Cardiac fibroblast (primary cell): ENCODE measurements at regions not wholly inside any gene's neighbourhood (a gene's known extent, or its start where the extent isn't known, plus 50 kb on each side); places are given as distances from the start of the nearest gene placed in this dataset.

Experiments used
- DNase-seq, 2 donors: peaks; one replicate each; pipeline versions ENCODE4 v3.0.0 to v3.0.0-alpha.2; 2010; ENCODE audit warnings: low read depth in 2 of 2
- H3K4me3 ChIP-seq, 2 donors: replicated peaks in 1 of 2; 1 replicate in 1 of 2; 2 replicates in 1 of 2; pipeline ENCODE4 v1.5.1; 2011; ENCODE audit warnings: low read depth in 2 of 2, low read length in 2 of 2, mild to moderate bottlenecking in 2 of 2, moderate library complexity in 1 of 2
- CTCF ChIP-seq: IDR thresholded peaks from one replicate; pipeline ENCODE4 v1.5.1; 2011; ENCODE audit warnings: low read depth, mild to moderate bottlenecking, low read length, inconsistent platforms

GRCh38 chr6:120534954-120535353, 799.3 kb downstream of the TBC1D32 start:
- no peak for TF ChIP-seq CTCF
- no peak overlapping the region for H3K4me3 ChIP-seq
- DNase-seq, result no peak

- no peak for TF ChIP-seq CTCF
- no peak for DNase-seq
- H3K4me3 ChIP-seq, result no peak overlapping the region
Measured at GRCh38 chr6:120526576-120526975, 807.7 kb downstream of the TBC1D32 start.

- no peak for TF ChIP-seq CTCF
- no peak for DNase-seq
- H3K4me3 ChIP-seq, result no peak overlapping the region
Measured at GRCh38 chr6:120514544-120514943, 819.7 kb downstream of the TBC1D32 start.

- no peak for TF ChIP-seq CTCF
- no peak overlapping the region for H3K4me3 ChIP-seq
- no peak for DNase-seq
Measured at GRCh38 chr6:120511712-120512111, 822.6 kb downstream of the TBC1D32 start.

GRCh38 chr6:120498711-120499110, 835.6 kb downstream of the TBC1D32 start:
- no peak for DNase-seq
- no peak for TF ChIP-seq CTCF
- H3K4me3 ChIP-seq, result no peak overlapping the region

GRCh38 chr6:120496661-120497060, 837.6 kb downstream of the TBC1D32 start:
- TF ChIP-seq CTCF, result no peak
- no peak overlapping the region for H3K4me3 ChIP-seq
- DNase-seq, result no peak

GRCh38 chr6:120493505-120493904, 840.8 kb downstream of the TBC1D32 start:
- DNase-seq, result no peak
- no peak overlapping the region for H3K4me3 ChIP-seq
- no peak for TF ChIP-seq CTCF
